IMR-90 (cell line): ENCODE measurements at regions not wholly inside any gene's neighbourhood (a gene's known extent, or its start where the extent isn't known, plus 50 kb on each side); places are given as distances from the start of the nearest gene placed in this dataset.

ENCODE experiments used
- BHLHE40 ChIP-seq: fragments of 150-350 bp; IDR thresholded peaks from 2 replicates; pipeline ENCODE4 v1.6.1; 2016; ENCODE audit warnings: mild to moderate bottlenecking, low read depth, low read length
- CEBPB ChIP-seq: IDR thresholded peaks from 2 replicates; pipeline ENCODE4 v1.6.1; 2012; ENCODE audit warnings: low read depth, low read length, improper control_type of control experiment
- CHD1 ChIP-seq: IDR thresholded peaks from 2 replicates; pipeline ENCODE4 v1.6.1; 2012; ENCODE audit warnings: low read depth, low read length, improper control_type of control experiment
- CTCF ChIP-seq: conservative IDR thresholded peaks from 2 replicates; pipeline ENCODE4 v1.5.1; 2012; ENCODE audit warnings: mild to moderate bottlenecking, low read depth, low read length, improper control_type of control experiment
- MAFK ChIP-seq: IDR thresholded peaks from 2 replicates; pipeline ENCODE4 v1.6.1; 2012; ENCODE audit warnings: low read depth, low read length, improper control_type of control experiment
- MAZ ChIP-seq: IDR thresholded peaks from 2 replicates; pipeline ENCODE4 v1.6.1; 2012; ENCODE audit warnings: low read depth, mild to moderate bottlenecking, low read length, improper control_type of control experiment, moderate library complexity, borderline replicate concordance
- MXI1 ChIP-seq: IDR thresholded peaks from 2 replicates; pipeline ENCODE4 v1.6.1; 2012; ENCODE audit warnings: low read depth, mild to moderate bottlenecking, low read length, moderate library complexity, borderline replicate concordance
- POLR2A ChIP-seq: IDR thresholded peaks from 2 replicates; pipeline ENCODE4 v1.6.1; 2012; ENCODE audit warnings: mild to moderate bottlenecking, low read depth, low read length
- RCOR1 ChIP-seq: IDR thresholded peaks from 2 replicates; pipeline ENCODE4 v1.6.1; 2012; ENCODE audit warnings: mild to moderate bottlenecking, low read length, improper control_type of control experiment; ENCODE audit not compliant: insufficient replicate concordance
- RFX5 ChIP-seq: IDR thresholded peaks from 2 replicates; pipeline ENCODE4 v1.8.0; 2012; ENCODE audit warnings: low read depth, mild to moderate bottlenecking, low read length, moderate library complexity
- SMC3 ChIP-seq: fragments of 150-350 bp; IDR thresholded peaks from 2 replicates; pipeline ENCODE4 v1.6.1; 2016; ENCODE audit warnings: low read depth, mild to moderate bottlenecking, antibody characterized with exemption, low read length, moderate library complexity
- USF2 ChIP-seq: fragments of 150-350 bp; IDR thresholded peaks from 2 replicates; pipeline ENCODE4 v1.6.1; 2017; ENCODE audit warnings: mild to moderate bottlenecking, antibody characterized with exemption, low read length, low read depth

- TF ChIP-seq MXI1 (no peak), POLR2A (no peak), CTCF (no peak), RFX5 (no peak), CEBPB (no peak), MAFK (no peak), USF2 (no peak), BHLHE40 (no peak), SMC3 (no peak), MAZ (no peak), CHD1 (no peak), RCOR1 (no peak)
Measured at GRCh38 chr4:32349026-32349425, 1628.9 kb downstream of the PCDH7 start.
